ENCODE measurements at regions not wholly inside any gene's neighbourhood (a gene's known extent, or its start where the extent isn't known, plus 50 kb on each side); places are given as distances from the start of the nearest gene placed in this dataset.
"Not testable (repeated sequence)": the region's sequence is repeated elsewhere in the genome, so short reads cannot be mapped to it uniquely, and the experiment has no call there.

DNA sequence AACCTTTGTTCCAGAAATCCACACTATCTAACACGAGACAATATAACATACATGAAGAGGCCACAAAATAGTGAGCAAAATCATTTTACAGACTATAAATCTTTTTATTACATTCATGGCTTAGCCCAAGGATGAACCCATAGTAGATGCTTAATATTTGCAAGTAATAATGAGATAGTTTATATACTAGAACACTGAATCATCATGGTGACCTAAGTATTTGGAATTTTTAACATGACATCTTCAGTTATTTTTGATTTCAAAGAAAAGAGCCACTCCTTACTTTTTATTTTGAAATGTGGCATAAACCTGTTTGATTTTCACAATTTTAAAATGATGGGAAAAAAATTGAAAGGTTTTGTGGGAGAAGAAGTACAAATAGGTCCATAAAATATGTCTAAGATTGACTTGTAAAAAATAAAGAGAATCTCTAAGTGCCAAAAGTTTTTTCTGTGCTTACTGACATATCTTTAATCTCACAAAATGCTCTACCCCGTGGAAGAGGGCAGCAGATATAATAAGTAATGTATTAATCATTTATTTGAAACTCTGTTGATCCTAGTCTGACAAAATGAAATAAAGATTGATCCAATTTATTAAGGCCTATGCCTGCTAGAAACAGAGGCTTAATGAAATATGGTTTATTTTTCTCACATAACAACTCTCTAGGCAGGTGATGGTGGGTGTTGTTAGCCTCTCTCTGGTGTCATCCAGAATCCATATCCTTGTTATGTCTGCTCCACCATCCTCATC is 224.5 kb upstream of the CENPE start:
- DNase-seq (ENCODE audit: low spot score): no peak
- H3K4me1 Mint-ChIP-seq: peaks cover 6% of the 10 kb centered on the region
- Histone ChIP-seq H3K27ac (no peak overlapping the region), H3K9ac (no peak overlapping the region), H3F3A (ENCODE audit: low read depth) (no peaks in the 10 kb centered on the region), H3K4me2 (no peak overlapping the region), H3K4me3 (no peak overlapping the region), H4K20me1 (ENCODE audit: low read depth) (no peaks in the 10 kb centered on the region), H3K9me3 (ENCODE audit: low read depth) (no peaks in the 10 kb centered on the region), H3K79me2 (ENCODE audit: low read depth) (no peaks in the 10 kb centered on the region), H3K27me3 (no peaks in the 10 kb centered on the region), H2AFZ (replicated peaks) (no peak overlapping the region), H3K4me1 (peaks cover 12% of the 10 kb centered on the region), H3K36me3 (no peaks in the 10 kb centered on the region)
- H3K4me3 Mint-ChIP-seq: no peak overlapping the region
- TF ChIP-seq EZH2 (IDR thresholded peaks at IDR 0.05): no peak
- TF ChIP-seq, protein P1, sequence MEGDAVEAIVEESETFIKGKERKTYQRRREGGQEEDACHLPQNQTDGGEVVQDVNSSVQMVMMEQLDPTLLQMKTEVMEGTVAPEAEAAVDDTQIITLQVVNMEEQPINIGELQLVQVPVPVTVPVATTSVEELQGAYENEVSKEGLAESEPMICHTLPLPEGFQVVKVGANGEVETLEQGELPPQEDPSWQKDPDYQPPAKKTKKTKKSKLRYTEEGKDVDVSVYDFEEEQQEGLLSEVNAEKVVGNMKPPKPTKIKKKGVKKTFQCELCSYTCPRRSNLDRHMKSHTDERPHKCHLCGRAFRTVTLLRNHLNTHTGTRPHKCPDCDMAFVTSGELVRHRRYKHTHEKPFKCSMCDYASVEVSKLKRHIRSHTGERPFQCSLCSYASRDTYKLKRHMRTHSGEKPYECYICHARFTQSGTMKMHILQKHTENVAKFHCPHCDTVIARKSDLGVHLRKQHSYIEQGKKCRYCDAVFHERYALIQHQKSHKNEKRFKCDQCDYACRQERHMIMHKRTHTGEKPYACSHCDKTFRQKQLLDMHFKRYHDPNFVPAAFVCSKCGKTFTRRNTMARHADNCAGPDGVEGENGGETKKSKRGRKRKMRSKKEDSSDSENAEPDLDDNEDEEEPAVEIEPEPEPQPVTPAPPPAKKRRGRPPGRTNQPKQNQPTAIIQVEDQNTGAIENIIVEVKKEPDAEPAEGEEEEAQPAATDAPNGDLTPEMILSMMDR (IDR thresholded peaks at IDR 0.05): no peak
- TF ChIP-seq EZH2phosphoT487 (IDR thresholded peaks at IDR 0.05): no peak
- H3K27ac Mint-ChIP-seq: no peak overlapping the region
- no peaks in the 10 kb centered on the region for H3K9me3 Mint-ChIP-seq
- H3K27me3 Mint-ChIP-seq (ENCODE audit: insufficient read depth, low read depth): no peaks in the 10 kb centered on the region
- peaks cover 2% of the 10 kb centered on the region for H3K36me3 Mint-ChIP-seq

GRCh38 chr4:103415801-103416200 is 217.7 kb upstream of the CENPE start:
- Histone ChIP-seq H3K9ac (no peak overlapping the region), H3K4me2 (no peak overlapping the region), H3K27ac (no peak overlapping the region), H3F3A (ENCODE audit: low read depth) (no peaks in the 10 kb centered on the region), H3K36me3 (no peaks in the 10 kb centered on the region), H3K9me3 (ENCODE audit: low read depth) (no peaks in the 10 kb centered on the region), H3K4me3 (no peak overlapping the region), H4K20me1 (ENCODE audit: low read depth) (no peaks in the 10 kb centered on the region), H3K27me3 (no peaks in the 10 kb centered on the region), H3K4me1 (no peaks in the 10 kb centered on the region), H3K79me2 (ENCODE audit: low read depth) (no peaks in the 10 kb centered on the region), H2AFZ (replicated peaks) (no peak overlapping the region)
- Mint-ChIP-seq H3K36me3 (peaks cover 2% of the 10 kb centered on the region), H3K4me1 (no peaks in the 10 kb centered on the region), H3K4me3 (no peak overlapping the region), H3K27me3 (ENCODE audit: insufficient read depth, low read depth) (no peaks in the 10 kb centered on the region), H3K9me3 (no peaks in the 10 kb centered on the region), H3K27ac (no peak overlapping the region)
- TF ChIP-seq EZH2 (IDR thresholded peaks at IDR 0.05) (no peak), EZH2phosphoT487 (IDR thresholded peaks at IDR 0.05) (no peak)
- TF ChIP-seq, protein P1 (IDR thresholded peaks at IDR 0.05): no peak
- no peak for DNase-seq (ENCODE audit: low spot score)

DNA sequence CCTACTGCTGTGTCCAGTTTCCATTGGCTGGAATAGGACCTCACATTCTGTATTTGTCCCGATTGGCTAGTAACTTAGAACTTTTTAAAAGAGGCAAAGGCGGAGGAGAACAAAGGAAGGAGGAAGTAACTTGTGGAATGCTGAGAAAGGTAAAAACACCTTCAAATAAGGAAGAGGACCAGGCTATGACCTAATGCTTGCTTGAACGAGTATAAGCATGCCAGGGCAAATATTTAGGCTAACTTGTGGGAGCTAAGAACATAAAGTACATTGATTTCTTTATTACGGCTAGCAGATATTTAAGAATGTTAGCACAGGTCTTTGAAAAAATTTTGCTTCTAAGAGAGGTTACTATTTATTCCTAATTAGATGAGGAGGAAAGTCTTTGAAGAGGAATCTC is 214.5 kb upstream of the CENPE start:
- H3K27me3 ChIP-seq; H3K9ac ChIP-seq; H3K27ac Mint-ChIP-seq; H3F3A ChIP-seq (ENCODE audit: low read depth); H3K4me3 ChIP-seq; H3K36me3 ChIP-seq; H3K4me1 Mint-ChIP-seq; DNase-seq (ENCODE audit: low spot score); H3K79me2 ChIP-seq (ENCODE audit: low read depth); H3K9me3 ChIP-seq (ENCODE audit: low read depth); H2AFZ ChIP-seq (replicated peaks); H3K4me1 ChIP-seq; H3K4me3 Mint-ChIP-seq; H3K4me2 ChIP-seq; H3K36me3 Mint-ChIP-seq; H4K20me1 ChIP-seq (ENCODE audit: low read depth); H3K27me3 Mint-ChIP-seq (ENCODE audit: insufficient read depth, low read depth); H3K9me3 Mint-ChIP-seq; H3K27ac ChIP-seq: not testable (repeated sequence)

DNA sequence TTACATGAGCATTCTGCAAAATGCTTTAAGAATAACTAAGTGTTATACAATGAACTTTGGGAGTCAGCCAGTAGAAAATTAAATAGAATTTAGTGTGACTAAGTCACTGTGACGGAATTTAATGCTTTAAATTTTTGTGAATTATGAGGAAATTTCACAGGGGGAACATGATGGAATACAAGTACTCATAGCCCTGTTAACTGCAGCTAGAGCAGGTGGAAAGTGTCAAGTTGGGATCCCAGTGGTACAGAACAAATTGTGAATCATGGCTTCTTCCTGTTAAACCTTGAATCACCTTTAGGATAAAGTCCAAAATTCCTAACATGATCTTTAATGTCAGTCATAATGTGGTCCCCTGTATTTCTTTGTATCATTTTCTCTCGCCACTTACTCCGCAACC is 212.2 kb upstream of the CENPE start:
- Mint-ChIP-seq H3K4me3 (no peak overlapping the region), H3K27me3 (ENCODE audit: insufficient read depth, low read depth) (no peaks in the 10 kb centered on the region), H3K4me1 (no peaks in the 10 kb centered on the region), H3K27ac (no peak overlapping the region), H3K36me3 (no peaks in the 10 kb centered on the region), H3K9me3 (no peaks in the 10 kb centered on the region)
- Histone ChIP-seq H3K27ac (no peak overlapping the region), H3K9me3 (ENCODE audit: low read depth) (no peaks in the 10 kb centered on the region), H4K20me1 (ENCODE audit: low read depth) (no peaks in the 10 kb centered on the region), H3F3A (ENCODE audit: low read depth) (no peaks in the 10 kb centered on the region), H3K4me2 (no peak overlapping the region), H2AFZ (replicated peaks) (no peak overlapping the region), H3K27me3 (no peaks in the 10 kb centered on the region), H3K79me2 (ENCODE audit: low read depth) (no peaks in the 10 kb centered on the region), H3K4me3 (no peak overlapping the region), H3K36me3 (no peaks in the 10 kb centered on the region), H3K9ac (no peak overlapping the region), H3K4me1 (no peaks in the 10 kb centered on the region)
- no peak for DNase-seq (ENCODE audit: low spot score)
- TF ChIP-seq, protein P1 (IDR thresholded peaks at IDR 0.05): no peak
- no peak for TF ChIP-seq EZH2 (IDR thresholded peaks at IDR 0.05)
- TF ChIP-seq EZH2phosphoT487 (IDR thresholded peaks at IDR 0.05): no peak

All from neural progenitor cell (in vitro differentiated cells).